Neural crest cell (in vitro differentiated cells): ENCODE measurements at regions not wholly inside any gene's neighbourhood (a gene's known extent, or its start where the extent isn't known, plus 50 kb on each side); places are given as distances from the start of the nearest gene placed in this dataset.

Experiments
- DNase-seq: peaks from one replicate; pipeline ENCODE4 v3.0.0; 2021; ENCODE audit warnings: low read depth, mixed read lengths, low spot score
- H3K27ac Mint-ChIP-seq: one replicate; pipeline ENCODE4 v1.8.0; 2021; ENCODE audit warnings: mild to moderate bottlenecking, mixed read lengths; ENCODE audit not compliant: unreplicated experiment
- H3K27me3 Mint-ChIP-seq: 2 replicates; pipeline ENCODE4 v1.8.0; 2021; ENCODE audit warnings: low read depth, mild to moderate bottlenecking, mixed read lengths
- H3K36me3 Mint-ChIP-seq: 2 replicates; pipeline ENCODE4 v1.8.0; 2021; ENCODE audit warnings: low read depth, mild to moderate bottlenecking, mixed read lengths
- H3K4me1 Mint-ChIP-seq: 2 replicates; pipeline ENCODE4 v1.8.0; 2021; ENCODE audit warnings: mixed read lengths
- H3K4me3 Mint-ChIP-seq: one replicate; pipeline ENCODE4 v1.8.0; 2021; ENCODE audit warnings: mild to moderate bottlenecking, mixed read lengths
- H3K9me3 Mint-ChIP-seq: 2 replicates; pipeline ENCODE4 v1.8.0; 2021; ENCODE audit warnings: mixed read lengths
- TF ChIP-seq, protein P1 (sequence below): fragments of 200-600 bp; sonication (generic); conservative IDR thresholded peaks from 2 replicates; pipeline ENCODE4 v1.5.0; 2021; ENCODE audit warnings: antibody characterized with exemption, mild to moderate bottlenecking

GRCh38 chr18:60980422-60981005, 352.7 kb upstream of the CDH20 start:
- Mint-ChIP-seq H3K27me3 (no peaks in the 10 kb centered on the region), H3K9me3 (peaks cover 2% of the 10 kb centered on the region), H3K27ac (no peak overlapping the region), H3K36me3 (no peaks in the 10 kb centered on the region), H3K4me1 (peaks cover 4% of the 10 kb centered on the region), H3K4me3 (no peak overlapping the region)
- TF ChIP-seq, protein P1, sequence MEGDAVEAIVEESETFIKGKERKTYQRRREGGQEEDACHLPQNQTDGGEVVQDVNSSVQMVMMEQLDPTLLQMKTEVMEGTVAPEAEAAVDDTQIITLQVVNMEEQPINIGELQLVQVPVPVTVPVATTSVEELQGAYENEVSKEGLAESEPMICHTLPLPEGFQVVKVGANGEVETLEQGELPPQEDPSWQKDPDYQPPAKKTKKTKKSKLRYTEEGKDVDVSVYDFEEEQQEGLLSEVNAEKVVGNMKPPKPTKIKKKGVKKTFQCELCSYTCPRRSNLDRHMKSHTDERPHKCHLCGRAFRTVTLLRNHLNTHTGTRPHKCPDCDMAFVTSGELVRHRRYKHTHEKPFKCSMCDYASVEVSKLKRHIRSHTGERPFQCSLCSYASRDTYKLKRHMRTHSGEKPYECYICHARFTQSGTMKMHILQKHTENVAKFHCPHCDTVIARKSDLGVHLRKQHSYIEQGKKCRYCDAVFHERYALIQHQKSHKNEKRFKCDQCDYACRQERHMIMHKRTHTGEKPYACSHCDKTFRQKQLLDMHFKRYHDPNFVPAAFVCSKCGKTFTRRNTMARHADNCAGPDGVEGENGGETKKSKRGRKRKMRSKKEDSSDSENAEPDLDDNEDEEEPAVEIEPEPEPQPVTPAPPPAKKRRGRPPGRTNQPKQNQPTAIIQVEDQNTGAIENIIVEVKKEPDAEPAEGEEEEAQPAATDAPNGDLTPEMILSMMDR, result no peak
- no peak for DNase-seq

DNA sequence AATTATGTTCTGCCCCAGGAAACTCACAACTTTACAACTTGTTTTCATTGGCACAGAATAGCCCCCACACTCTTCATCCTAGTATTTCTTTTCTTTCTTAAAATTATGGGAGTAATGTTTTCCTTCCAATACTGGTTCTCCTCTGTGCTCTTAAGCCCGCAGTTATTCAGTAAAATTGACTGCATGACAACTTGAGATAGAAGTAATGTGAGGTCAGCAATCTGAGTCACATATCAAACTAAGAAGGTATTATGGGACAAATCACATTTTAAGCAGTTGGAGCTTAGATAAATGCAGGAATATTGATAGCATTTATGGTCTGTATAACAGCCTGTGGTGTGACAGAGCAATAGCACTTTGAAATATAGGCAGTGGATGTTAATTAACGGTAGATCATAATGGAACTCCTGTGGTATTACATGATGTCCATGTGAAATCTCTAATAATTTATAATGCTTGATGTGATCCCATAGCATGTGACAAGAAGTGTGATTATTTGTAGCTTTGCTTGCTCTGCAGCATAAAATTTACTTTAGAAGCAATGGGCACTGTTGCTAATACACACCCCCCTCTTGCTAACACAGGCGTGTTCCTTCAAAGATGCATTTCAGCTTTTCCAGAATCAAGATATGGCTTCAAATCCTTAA, 351.4 kb upstream of the CDH20 start:
- H3K9me3 Mint-ChIP-seq, result peaks cover 2% of the 10 kb centered on the region
- no peaks in the 10 kb centered on the region for H3K27me3 Mint-ChIP-seq
- H3K36me3 Mint-ChIP-seq, result no peaks in the 10 kb centered on the region
- H3K4me1 Mint-ChIP-seq, result peaks cover 4% of the 10 kb centered on the region
- TF ChIP-seq, protein P1, result no peak
- no peak overlapping the region for H3K4me3 Mint-ChIP-seq
- DNase-seq, result no peak
- H3K27ac Mint-ChIP-seq, result no peak overlapping the region

DNA sequence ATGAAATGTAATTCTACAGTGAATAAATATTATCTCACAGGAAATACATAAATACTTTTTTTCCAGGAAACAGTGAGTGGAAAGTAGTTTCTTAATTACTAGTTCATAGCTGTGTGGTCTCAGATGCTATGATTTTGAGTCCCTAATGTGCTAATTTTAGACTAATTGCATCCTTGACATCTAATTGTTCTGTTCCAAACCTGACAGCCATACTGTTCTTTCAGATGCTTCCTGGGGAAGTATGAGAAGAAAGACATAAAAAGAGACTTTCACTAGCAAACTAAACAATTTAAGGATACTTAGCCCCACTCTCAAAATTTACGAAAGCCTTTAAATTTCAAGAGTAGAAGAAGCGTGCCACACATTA, 350.9 kb upstream of the CDH20 start:
- peaks cover 2% of the 10 kb centered on the region for H3K9me3 Mint-ChIP-seq
- no peaks in the 10 kb centered on the region for H3K27me3 Mint-ChIP-seq
- TF ChIP-seq, protein P1, result no peak
- H3K27ac Mint-ChIP-seq, result no peak overlapping the region
- no peaks in the 10 kb centered on the region for H3K36me3 Mint-ChIP-seq
- H3K4me3 Mint-ChIP-seq, result no peak overlapping the region
- peaks cover 4% of the 10 kb centered on the region for H3K4me1 Mint-ChIP-seq
- DNase-seq, result no peak

GRCh38 chr18:60982928-60983327, 350.3 kb upstream of the CDH20 start:
- H3K4me3 Mint-ChIP-seq, result no peak overlapping the region

GRCh38 chr18:60984510-60984909, 348.7 kb upstream of the CDH20 start:
- TF ChIP-seq, protein P1, result no peak
- H3K4me1 Mint-ChIP-seq, result no peaks in the 10 kb centered on the region
- H3K36me3 Mint-ChIP-seq, result no peaks in the 10 kb centered on the region
- no peak overlapping the region for H3K4me3 Mint-ChIP-seq
- DNase-seq, result no peak
- no peak overlapping the region for H3K27ac Mint-ChIP-seq
- H3K9me3 Mint-ChIP-seq, result no peaks in the 10 kb centered on the region
- H3K27me3 Mint-ChIP-seq, result no peaks in the 10 kb centered on the region

More at GRCh38 chr18:60982928-60983327, 350.3 kb upstream of the CDH20 start:
- TF ChIP-seq, protein P1, result no peak
- no peak for DNase-seq
- Mint-ChIP-seq H3K4me1 (peaks cover 4% of the 10 kb centered on the region), H3K9me3 (peaks cover 2% of the 10 kb centered on the region), H3K27me3 (no peaks in the 10 kb centered on the region), H3K27ac (no peak overlapping the region), H3K36me3 (no peaks in the 10 kb centered on the region)
